HG02763 (cell line): ENCODE measurements at regions not wholly inside any gene's neighbourhood (a gene's known extent, or its start where the extent isn't known, plus 50 kb on each side); places are given as distances from the start of the nearest gene placed in this dataset.
"Not testable (repeated sequence)": the region's sequence is repeated elsewhere in the genome, so short reads cannot be mapped to it uniquely, and the experiment has no call there.

Experiments used
- ATAC-seq: cut with Tn5 transposase; IDR thresholded peaks from one replicate; pipeline ENCODE4 v1.9.1; 2021; ENCODE audit warnings: mild to moderate bottlenecking, moderate library complexity; ENCODE audit not compliant: unreplicated experiment

DNA sequence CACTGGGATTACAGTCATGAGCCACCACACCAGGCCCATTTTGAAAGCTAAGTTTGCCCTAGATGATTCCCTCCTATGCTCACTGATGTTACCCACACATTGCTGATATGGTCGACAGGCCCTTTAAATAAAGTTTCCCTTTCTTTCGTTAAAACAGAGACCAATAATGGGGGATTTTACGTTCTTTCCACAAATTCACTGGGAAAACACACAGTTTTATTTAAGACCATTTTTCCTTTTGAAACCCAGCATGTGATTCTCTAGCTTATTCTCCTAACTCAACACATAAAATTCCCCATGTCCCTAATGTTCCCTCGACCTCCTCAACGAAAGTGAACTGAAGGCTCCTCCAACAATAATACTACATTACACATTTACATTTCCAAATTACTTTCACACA lies 223.2 kb downstream of the ANAPC1 start:
- no peak for ATAC-seq

DNA sequence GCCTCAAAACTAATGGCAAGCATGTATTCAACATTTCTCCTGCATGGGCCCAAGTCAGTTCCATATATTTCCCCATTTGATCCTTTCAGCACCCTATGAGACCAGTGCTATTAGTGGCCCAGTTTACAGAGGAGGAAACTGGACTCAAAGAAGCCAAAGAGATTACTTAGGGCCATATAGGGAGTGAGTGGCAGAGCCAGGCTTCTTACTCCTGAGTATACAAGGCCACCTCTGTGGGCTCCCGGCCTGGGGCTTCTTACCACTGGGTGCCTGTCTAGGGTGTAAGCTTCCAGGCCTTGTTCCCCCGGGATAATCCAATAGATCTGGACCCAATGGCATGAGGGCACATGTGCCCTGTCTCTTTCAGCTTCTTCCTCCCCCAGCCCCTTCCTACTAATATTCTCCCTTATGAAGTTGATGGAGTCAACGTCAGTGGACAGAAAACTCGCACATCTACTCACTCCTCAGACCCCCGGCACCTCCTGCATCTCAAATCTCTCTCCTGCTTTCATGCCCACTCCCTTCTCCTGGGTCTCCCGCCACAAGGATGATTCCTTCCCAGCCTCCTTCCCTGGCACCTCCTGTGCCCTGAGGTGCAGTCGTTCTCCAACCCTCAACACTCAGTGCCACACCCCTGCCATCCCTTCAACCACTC lies 222.6 kb downstream of the ANAPC1 start:
- ATAC-seq: no peak

DNA sequence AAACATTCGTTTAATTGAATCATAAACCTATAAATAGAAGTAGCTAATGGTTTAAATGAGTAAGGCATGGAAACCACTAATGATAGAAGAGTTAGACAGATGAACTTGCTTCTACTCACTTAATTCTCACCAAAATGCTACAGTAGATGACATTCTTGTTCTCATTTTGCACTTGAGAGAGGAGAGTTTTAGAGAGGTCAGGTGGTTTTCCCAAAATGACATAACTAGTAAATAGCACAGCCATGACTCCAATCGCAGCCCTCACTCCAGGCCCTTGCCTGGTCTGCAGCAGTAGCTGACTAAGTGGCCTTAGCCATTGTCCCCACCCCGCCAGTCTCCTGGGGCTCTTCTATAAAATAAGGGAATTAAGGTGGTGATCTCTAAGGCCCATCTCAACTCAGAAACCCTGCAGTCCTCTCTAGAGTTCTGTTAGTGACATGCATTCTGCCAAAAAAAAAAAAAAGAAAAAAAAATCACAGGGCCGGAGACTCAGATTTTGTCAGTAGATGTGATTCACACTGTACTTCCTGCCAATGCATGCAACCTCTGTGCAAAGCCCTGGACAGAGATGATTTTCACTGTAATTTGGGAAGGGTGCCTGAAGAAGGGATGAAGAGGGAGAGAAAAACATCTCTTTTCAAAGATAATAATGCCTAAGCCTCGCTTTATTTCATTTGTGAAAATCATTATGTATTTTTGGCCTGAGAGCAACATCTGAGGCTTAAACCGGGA lies 221.8 kb downstream of the ANAPC1 start:
- no peak for ATAC-seq

DNA sequence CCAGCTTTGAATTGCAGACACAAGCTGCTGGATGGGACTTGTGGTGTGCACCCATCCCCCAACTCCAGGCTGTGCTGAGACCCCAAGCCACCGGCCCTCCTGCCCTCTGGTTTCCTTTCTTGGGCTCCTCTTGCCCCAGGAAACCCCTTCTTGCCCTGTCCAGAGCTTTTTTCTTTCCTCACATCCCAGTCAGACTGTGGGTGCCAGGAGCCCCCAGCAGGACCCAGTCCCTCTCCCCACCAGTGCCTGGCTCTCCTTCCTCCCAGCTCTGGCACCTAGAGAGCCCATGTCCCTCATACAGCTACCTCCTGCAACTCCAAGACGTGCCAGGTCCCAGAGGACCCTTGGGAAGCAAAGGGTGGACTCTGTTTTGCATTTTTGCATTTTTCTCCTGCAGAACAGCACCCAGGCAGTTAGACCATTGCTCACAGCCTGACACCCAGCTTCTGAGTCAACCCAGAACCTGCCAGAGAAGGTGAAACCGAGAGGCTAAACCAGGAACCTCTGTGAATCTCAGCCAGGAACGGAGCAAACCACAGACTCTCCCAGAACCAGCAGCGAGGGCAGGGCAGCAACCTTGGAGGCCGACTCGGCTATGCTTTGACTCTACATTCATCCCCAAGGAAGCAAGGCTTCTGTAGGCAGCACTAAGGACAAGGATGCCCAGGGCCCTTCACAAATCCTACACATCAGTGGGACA lies 221.1 kb downstream of the ANAPC1 start:
- peak; percentile 72 for ATAC-seq

DNA sequence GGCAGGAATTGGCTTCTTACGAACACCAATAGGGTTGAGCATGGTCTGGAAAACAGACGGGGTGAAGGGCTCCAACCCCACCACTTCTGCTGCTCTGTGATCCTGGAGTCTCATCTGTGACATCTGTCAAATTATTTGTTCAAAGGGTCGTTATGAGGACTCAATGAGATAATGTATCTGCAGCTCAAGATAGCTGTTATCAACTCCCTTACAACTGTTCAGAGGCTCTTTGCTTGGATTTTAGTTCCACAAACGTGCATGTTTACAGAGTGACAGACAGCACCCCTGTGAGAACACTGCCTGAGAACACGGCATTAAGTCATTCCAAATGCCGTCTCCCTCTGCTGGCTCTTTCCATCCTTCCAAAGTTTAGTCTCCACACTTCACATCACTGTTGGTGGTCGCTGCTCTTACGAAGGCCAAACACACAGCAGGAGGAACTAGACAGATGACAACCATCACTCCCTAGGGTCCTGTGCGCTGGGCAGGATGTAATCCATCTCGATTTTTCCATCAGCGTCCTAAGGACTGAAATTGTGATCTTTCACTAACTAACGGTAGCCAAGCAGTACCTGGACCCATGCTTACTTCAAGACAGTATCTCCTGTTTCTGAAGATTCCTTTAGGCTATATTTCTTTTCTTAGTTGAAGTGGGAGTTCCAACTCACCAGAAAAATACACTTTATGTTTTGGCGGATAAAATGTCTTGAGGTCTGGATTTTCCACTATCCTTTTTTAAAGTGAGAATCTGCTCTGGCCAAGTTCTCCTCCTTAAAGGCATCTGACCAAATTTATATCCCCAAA lies 220.3 kb downstream of the ANAPC1 start:
- ATAC-seq: no peak

DNA sequence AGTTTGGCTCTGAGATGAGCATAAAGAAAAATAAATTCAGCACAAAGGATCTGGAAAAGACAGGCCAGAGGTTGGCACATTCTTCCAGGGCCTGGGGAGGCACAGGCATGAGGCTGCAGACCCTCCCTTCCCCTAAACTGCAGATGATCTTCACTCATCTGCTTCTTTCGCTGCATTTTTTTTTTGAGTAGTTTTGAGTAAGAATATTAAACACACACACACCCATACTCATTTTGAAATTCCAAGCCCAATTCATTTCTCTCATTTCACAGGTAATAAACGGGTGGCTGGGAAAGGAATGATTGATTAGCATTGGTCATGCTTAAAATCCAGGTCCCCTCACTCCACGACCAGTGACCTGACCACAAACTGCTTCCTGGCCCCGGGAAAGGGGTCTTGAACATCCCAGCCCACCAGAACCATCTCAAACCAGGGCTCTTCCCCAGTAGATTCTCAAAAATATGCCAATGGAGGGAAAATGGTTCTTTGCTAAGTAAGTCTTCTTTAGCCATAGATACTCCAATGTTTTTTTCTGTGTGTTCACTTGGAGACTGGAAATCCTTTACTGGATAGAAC lies 219.6 kb downstream of the ANAPC1 start:
- no peak for ATAC-seq

DNA sequence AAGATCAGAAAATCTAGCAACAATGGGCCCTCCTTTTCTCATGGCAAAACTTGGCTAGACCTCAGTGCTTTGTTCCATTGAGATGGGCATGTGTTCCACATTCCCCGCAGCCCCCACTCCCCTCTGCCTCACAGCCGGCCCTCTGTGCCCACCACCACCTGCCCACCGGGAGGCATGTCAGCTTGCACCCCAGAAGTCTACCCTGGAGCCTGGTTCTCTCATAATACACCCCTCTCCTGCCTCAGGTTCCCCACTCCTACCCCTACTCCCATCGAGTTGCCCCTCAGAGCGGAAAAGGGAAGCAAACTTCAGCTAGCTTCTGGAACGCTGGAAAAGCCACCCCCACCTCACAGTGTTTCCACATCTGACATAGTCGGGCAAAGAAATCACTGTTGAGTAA lies 219.0 kb downstream of the ANAPC1 start:
- no peak for ATAC-seq

DNA sequence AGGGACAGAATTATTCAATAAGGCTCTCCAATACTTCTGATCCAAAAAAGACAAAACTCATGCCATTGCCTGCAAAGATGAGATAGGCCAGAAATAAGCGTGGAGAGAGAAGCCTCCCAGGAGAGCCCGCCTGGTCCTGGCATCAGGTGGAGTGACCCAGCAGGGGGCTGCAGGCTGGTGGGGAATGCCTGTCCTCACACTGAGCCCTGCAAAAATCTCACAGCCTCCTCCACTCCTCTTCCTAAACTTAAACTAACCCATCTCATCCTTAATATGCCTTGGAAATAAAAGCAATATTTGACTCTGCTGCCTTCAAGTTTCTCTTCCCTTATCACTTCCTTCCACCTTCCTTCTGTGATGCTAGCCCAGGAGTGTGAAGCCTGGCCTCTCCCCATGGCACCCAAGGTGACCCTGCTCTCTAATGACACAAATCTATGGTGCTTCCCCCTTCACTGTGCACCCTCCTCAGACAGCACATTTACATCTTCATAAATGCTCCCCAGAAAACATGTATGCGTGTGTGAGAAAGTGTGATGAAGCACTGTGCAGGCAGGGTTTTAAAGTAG lies 218.4 kb downstream of the ANAPC1 start:
- ATAC-seq: no peak

DNA sequence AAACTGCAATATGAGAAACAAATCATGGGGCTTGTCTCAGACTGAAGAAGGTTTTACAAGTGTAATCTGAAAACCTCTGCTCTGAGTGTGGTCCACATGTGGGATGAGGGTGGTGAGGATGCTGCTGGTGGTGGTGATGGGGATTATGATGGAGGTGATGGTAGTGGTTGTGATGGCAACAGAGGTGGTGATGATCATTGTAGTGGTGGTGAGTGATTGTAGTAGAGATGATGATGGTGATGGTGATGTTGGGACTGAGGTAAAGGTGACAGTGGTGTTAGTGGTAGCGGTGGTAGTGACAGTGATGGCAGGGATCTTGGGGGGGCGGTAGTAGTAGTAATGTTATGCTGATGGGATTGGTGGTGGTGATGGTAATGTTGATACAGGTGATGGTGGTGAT lies 217.8 kb downstream of the ANAPC1 start:
- no peak for ATAC-seq

DNA sequence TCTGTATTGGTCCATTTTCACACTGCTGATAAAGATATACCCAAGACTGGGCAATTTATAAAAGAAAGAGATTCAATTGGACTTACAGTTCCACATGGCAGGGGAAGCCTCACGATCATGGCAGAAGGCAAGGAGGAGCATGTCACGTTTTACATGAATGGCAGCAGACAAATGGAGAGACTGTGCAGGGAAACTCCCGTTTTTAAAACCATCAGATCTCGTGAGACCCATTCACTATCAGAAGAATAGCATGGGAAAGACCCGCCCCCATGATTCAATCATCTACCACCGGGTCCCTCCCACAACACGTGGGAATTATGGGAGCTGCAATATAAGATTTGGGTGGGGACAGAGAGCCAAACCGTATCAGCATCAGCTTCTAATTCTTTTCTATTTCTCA lies 217.0 kb downstream of the ANAPC1 start:
- no peak for ATAC-seq

DNA sequence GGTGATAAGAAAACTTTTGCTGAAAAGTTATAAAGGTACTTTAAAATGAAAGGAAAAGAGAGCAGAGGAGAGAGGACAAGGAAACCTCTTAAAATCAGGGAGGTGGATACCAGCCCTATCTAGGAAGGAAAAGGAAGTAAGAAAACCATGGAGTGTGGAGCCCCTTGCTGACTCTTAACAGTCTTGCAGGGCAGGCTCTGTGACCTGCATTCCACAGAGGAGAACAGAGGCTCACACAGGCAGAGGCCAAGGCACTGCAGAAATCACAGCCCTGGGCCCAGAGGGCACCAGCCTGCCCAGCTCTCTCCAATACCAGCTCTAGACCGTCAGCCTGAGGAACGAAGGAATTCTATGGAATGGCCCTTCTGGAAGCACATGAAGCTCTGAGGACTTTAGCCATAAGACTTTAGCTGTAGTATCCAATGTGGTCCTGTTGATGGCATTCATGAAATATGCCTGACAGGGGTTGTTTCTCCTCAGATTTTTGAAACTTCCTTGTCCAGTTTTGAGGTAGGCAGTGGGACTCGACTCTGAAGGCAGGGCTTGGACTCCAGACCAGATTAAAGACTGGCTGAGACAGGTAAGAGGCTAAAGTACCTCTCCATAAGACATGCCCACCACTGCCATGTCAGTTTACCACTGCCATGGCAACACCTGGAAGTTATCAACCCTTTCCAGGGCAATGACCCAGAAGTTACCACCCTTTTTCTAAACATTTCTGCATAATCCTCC lies 216.3 kb downstream of the ANAPC1 start:
- ATAC-seq: no peak

DNA sequence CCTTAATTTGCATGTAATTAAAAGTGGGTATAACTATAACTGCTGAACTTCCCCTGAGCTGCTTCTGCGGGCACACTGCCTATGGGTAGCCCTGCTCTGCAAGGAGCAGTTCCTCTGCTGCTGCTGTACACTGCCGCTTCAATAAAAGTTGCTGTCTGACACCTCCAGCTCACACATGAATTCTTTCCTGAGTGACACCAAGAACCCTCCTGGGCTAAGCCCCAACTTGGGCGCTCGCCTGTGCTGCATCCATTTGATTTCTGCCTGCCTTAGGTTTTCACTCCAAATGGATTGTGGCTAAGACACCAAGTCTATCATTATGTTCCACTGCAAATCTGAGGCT lies 215.7 kb downstream of the ANAPC1 start:
- no peak for ATAC-seq

DNA sequence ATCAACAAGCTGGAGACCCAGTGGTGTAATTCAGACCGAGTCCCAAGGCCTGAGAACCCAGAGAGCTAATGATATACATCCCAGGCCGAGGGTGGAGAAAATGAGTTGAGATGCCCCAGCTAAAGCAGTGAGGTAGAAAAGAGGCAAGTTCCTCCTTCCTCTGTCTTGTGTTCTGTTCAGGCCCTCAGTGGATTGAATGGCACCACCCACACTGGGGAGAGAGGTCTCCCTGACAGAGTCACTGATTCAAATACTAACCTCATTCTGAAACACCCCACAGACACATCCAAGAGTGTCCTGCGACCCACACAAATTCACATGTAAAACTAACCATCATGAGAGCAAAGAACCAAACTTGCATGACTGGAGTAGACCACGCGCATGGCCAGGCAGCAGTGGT lies 215.3 kb downstream of the ANAPC1 start:
- no peak for ATAC-seq

DNA sequence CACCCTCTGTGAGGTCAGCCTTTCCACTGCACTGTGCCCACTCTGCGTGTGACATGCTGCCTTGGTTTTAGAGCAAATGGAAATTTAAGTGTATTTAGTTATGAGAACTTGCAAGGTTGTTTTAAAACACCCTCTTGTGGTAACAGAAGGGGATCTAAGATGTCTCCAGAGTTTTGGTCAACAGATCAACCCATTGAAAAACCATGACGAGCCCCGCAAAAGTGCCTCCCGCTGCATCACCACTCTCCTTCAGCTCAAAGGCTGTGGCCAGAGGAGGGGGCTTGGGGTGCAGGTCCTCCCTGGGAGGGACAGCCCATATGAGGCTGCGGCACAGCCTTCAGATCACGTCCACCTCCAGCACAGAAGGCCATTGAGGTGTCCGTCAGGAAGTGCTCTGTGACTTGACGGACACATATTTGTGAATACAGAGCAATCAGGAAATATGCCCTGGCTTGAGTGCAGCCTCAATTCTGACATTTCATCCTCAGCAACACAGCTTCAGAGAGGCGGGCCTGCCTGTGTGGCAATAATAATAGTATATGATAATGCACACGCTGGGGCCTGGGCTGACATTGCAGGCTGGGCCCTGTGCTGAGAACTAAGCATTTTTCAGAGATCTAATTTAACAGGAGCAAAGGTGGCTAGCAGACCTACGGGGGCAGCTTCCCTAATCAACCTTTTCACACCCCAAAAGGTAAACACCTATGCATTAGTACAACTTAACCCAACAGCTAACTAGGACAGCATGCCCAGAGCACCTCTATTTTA lies 213.9 kb downstream of the ANAPC1 start:
- ATAC-seq: no peak

DNA sequence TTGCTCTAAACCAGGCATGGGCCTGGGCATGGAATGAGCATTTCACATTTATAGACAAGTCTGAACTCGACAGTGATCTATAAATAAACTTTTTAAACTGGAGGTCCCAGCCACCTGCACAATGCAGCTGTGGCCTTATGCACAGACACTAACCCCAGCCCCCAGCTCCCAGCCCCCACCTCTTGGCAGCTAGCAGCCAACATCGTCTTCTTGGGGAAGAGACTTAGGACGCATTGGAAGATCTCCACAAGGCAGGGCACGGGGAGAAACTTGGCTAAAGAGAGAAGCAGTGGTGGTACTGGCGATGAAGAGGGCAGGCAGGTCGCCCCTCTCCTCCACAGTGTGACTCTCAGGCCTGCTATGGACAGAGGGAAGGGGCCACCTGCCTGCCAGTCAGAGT lies 213.2 kb downstream of the ANAPC1 start:
- ATAC-seq: no peak

DNA sequence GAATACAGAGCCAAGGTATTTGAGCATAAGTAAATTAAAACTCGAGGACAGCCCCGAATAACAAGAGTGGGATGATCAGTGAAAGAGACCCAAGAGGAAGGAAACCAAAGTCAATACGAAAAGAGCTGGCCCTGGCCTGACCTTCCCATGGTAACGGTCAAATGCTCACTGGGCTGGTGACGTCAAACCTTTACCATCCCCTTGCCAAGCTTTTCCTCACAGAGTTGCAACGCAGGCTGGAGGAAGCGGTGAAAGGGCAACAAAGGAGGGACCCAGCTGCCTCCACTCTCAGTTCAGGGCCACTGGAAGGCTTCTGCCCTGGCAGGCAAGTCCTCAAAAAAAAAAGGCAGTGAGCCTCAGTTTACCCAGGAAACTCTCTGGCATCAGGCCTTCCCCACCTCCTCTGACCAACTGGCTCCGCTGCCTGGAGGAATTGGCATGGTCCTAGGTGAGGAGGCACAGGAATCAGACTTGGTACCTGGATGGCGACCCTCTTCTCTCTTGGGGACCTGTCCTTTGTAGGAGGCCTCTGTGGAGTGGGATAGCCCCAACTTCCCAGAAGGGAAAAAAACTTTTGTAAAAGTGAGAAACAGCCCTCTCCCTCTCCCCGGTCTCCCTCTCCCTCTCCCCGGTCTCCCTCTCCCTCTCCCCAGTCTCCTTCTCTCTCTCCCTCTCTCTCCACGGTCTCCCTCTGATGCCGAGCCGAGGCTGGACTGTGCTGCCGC lies 212.4 kb downstream of the ANAPC1 start:
- no peak for ATAC-seq

DNA sequence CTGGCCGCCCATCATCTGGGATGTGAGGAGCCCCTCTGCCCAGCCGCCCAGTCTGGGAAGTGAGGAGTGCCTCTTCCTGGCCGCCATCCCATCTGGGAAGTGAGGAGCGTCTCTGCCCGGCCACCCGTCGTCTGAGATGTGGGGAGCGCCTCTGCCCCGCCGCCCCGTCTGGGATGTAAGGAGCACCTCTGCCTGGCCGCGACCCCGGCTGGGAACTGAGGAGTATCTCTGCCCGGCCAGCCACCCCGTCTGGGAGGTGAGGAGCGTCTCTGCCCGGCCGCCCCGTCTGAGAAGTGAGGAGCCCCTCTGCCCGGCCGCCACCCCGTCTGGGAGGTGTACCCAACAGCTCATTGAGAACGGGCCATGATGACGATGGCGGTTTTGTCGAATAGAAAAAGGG lies 211.4 kb downstream of the ANAPC1 start:
- not testable (repeated sequence) for ATAC-seq

DNA sequence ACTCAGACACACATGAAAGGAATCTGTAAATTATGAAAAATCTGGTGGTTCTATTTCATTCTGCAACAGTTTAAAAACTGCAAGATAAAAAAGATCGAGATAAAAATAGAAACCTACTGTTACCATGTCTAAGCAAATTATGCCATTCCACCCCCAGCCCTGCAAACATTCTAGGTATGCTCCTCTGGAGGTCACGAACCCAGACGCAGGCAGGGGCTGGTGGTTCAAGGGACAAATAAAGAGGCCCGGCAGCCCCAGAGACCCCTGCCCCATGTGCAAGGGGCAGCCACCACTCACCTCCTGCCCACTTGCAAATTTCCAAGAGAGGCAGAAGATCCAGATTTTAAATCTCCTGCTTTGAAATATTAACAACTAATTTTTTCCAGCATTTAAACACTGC lies 210.5 kb downstream of the ANAPC1 start:
- no peak for ATAC-seq
